ENCODE measurements at regions not wholly inside any gene's neighbourhood (a gene's known extent, or its start where the extent isn't known, plus 50 kb on each side); places are given as distances from the start of the nearest gene placed in this dataset.

DNA sequence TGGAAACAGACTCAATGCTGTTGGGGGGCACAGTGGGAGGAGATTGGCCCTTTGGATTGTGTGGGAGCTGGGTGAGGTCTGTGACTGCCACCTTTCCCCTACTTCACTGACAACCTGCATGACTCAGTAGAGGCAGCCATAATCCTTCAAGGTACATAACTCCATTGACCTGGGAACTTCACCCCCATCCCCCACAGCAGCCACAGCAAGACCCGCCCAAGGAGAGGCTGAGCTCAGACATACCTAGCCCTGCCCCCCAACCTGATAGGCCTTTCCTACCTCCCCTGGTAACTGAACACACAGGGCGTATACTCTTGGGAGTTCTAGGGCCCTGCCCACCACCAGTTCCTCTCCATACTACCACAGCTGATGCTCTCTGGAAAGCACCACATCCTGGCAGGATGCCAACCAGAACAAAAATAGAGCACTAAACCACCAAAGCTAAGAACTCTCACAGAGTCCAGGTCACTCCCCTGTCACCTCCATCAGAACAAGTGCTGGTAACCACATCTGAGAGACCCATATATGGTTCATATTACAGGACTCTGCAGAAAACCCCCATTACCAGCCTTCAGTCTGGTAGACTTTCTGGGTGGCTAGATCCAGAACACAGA lies 703.9 kb downstream of the FSCB start:
- TF ChIP-seq, protein P1, sequence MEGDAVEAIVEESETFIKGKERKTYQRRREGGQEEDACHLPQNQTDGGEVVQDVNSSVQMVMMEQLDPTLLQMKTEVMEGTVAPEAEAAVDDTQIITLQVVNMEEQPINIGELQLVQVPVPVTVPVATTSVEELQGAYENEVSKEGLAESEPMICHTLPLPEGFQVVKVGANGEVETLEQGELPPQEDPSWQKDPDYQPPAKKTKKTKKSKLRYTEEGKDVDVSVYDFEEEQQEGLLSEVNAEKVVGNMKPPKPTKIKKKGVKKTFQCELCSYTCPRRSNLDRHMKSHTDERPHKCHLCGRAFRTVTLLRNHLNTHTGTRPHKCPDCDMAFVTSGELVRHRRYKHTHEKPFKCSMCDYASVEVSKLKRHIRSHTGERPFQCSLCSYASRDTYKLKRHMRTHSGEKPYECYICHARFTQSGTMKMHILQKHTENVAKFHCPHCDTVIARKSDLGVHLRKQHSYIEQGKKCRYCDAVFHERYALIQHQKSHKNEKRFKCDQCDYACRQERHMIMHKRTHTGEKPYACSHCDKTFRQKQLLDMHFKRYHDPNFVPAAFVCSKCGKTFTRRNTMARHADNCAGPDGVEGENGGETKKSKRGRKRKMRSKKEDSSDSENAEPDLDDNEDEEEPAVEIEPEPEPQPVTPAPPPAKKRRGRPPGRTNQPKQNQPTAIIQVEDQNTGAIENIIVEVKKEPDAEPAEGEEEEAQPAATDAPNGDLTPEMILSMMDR (IDR thresholded peaks at IDR 0.05): no peak
- no peak for TF ChIP-seq POLR2A (IDR thresholded peaks at IDR 0.05)
